ENCODE measurements at regions not wholly inside any gene's neighbourhood (a gene's known extent, or its start where the extent isn't known, plus 50 kb on each side); places are given as distances from the start of the nearest gene placed in this dataset.
"Not testable (repeated sequence)": the region's sequence is repeated elsewhere in the genome, so short reads cannot be mapped to it uniquely, and the experiment has no call there.

GRCh38 chr3:159390656-159391212, 588.9 kb downstream of the MFSD1 start:
- TF ChIP-seq CTCF (conservative IDR thresholded peaks at IDR 0.05 in 1 of 2, IDR thresholded peaks at IDR 0.05 in 1 of 2; ENCODE audit: low read depth in 1 of 2, low read length in 2 of 2) = no peak
- no peak for TF ChIP-seq EZH2 (IDR thresholded peaks at IDR 0.05; ENCODE audit: low read length, missing control alignments)
- H3K4me2 ChIP-seq (ENCODE audit: extremely low read depth, insufficient read depth, low read length) = no peak overlapping the region
- no peak for DNase-seq (ENCODE audit: low read depth in 2 of 2)

GRCh38 chr3:159397683-159398082, 591.0 kb upstream of the IL12A start:
- DNase-seq (ENCODE audit: low read depth in 2 of 2); H2AFZ ChIP-seq (ENCODE audit: low read length); H3K79me2 ChIP-seq (ENCODE audit: control insufficient read depth, insufficient read depth, low read length): not testable (repeated sequence)

More at GRCh38 chr3:159390656-159391212, 588.9 kb downstream of the MFSD1 start:
- H3K4me3 ChIP-seq (replicated peaks in 1 of 4; ENCODE audit: control extremely low read depth in 1 of 4, insufficient read depth in 1 of 4, low read depth in 3 of 4, low read length in 4 of 4) = no peak overlapping the region
- H3K79me2 ChIP-seq (ENCODE audit: control insufficient read depth, insufficient read depth, low read length) = no peaks in the 10 kb centered on the region
- no peaks in the 10 kb centered on the region for H3K36me3 ChIP-seq (ENCODE audit: control insufficient read depth, insufficient read depth, low read length)
- no peaks in the 10 kb centered on the region for H4K20me1 ChIP-seq (ENCODE audit: control insufficient read depth, extremely low read depth, insufficient read depth, low read length)
- H3K9ac ChIP-seq (ENCODE audit: insufficient read depth, low read length) = no peak overlapping the region
- H2AFZ ChIP-seq (ENCODE audit: low read length) = no peak overlapping the region
- H3K27me3 ChIP-seq (ENCODE audit: control insufficient read depth, insufficient read depth, low read length) = no peaks in the 10 kb centered on the region
- no peaks in the 10 kb centered on the region for H3K9me3 ChIP-seq (ENCODE audit: control insufficient read depth, insufficient read depth, low read depth, low read length)
- H3K4me1 ChIP-seq (ENCODE audit: control insufficient read depth, extremely low read depth, insufficient read depth, low read length) = no peaks in the 10 kb centered on the region
- H3K27ac ChIP-seq (ENCODE audit: insufficient read depth, low read length) = no peak overlapping the region

GRCh38 chr3:159401069-159401468, 587.6 kb upstream of the IL12A start:
- Histone ChIP-seq H2AFZ (ENCODE audit: low read length) (no peak overlapping the region), H3K4me1 (ENCODE audit: control insufficient read depth, extremely low read depth, insufficient read depth, low read length) (no peaks in the 10 kb centered on the region), H3K4me2 (ENCODE audit: extremely low read depth, insufficient read depth, low read length) (no peak overlapping the region), H3K79me2 (ENCODE audit: control insufficient read depth, insufficient read depth, low read length) (no peaks in the 10 kb centered on the region), H3K36me3 (ENCODE audit: control insufficient read depth, insufficient read depth, low read length) (no peaks in the 10 kb centered on the region), H4K20me1 (ENCODE audit: control insufficient read depth, extremely low read depth, insufficient read depth, low read length) (no peaks in the 10 kb centered on the region), H3K4me3 (replicated peaks in 1 of 4; ENCODE audit: control extremely low read depth in 1 of 4, insufficient read depth in 1 of 4, low read depth in 3 of 4, low read length in 4 of 4) (no peak overlapping the region), H3K9ac (ENCODE audit: insufficient read depth, low read length) (no peak overlapping the region), H3K9me3 (ENCODE audit: control insufficient read depth, insufficient read depth, low read depth, low read length) (no peaks in the 10 kb centered on the region), H3K27me3 (ENCODE audit: control insufficient read depth, insufficient read depth, low read length) (no peaks in the 10 kb centered on the region), H3K27ac (ENCODE audit: insufficient read depth, low read length) (no peak overlapping the region)
- no peak for DNase-seq (ENCODE audit: low read depth in 2 of 2)
- no peak for TF ChIP-seq CTCF (conservative IDR thresholded peaks at IDR 0.05 in 1 of 2, IDR thresholded peaks at IDR 0.05 in 1 of 2; ENCODE audit: low read depth in 1 of 2, low read length in 2 of 2)
- no peak for TF ChIP-seq EZH2 (IDR thresholded peaks at IDR 0.05; ENCODE audit: low read length, missing control alignments)

More at GRCh38 chr3:159397683-159398082, 591.0 kb upstream of the IL12A start:
- H4K20me1 ChIP-seq (ENCODE audit: control insufficient read depth, extremely low read depth, insufficient read depth, low read length); H3K4me1 ChIP-seq (ENCODE audit: control insufficient read depth, extremely low read depth, insufficient read depth, low read length); H3K4me2 ChIP-seq (ENCODE audit: extremely low read depth, insufficient read depth, low read length); H3K4me3 ChIP-seq (replicated peaks in 1 of 4; ENCODE audit: control extremely low read depth in 1 of 4, insufficient read depth in 1 of 4, low read depth in 3 of 4, low read length in 4 of 4); H3K36me3 ChIP-seq (ENCODE audit: control insufficient read depth, insufficient read depth, low read length); H3K27me3 ChIP-seq (ENCODE audit: control insufficient read depth, insufficient read depth, low read length); H3K9me3 ChIP-seq (ENCODE audit: control insufficient read depth, insufficient read depth, low read depth, low read length); H3K27ac ChIP-seq (ENCODE audit: insufficient read depth, low read length); H3K9ac ChIP-seq (ENCODE audit: insufficient read depth, low read length): not testable (repeated sequence)

GRCh38 chr3:159409711-159410110, 578.9 kb upstream of the IL12A start:
- not testable (repeated sequence) for H3K9me3 ChIP-seq (ENCODE audit: control insufficient read depth, insufficient read depth, low read depth, low read length); H3K4me2 ChIP-seq (ENCODE audit: extremely low read depth, insufficient read depth, low read length); H3K4me3 ChIP-seq (replicated peaks in 1 of 4; ENCODE audit: control extremely low read depth in 1 of 4, insufficient read depth in 1 of 4, low read depth in 3 of 4, low read length in 4 of 4); H3K9ac ChIP-seq (ENCODE audit: insufficient read depth, low read length); H2AFZ ChIP-seq (ENCODE audit: low read length); H3K27ac ChIP-seq (ENCODE audit: insufficient read depth, low read length); H4K20me1 ChIP-seq (ENCODE audit: control insufficient read depth, extremely low read depth, insufficient read depth, low read length); H3K4me1 ChIP-seq (ENCODE audit: control insufficient read depth, extremely low read depth, insufficient read depth, low read length); DNase-seq (ENCODE audit: low read depth in 2 of 2); H3K36me3 ChIP-seq (ENCODE audit: control insufficient read depth, insufficient read depth, low read length); H3K27me3 ChIP-seq (ENCODE audit: control insufficient read depth, insufficient read depth, low read length); H3K79me2 ChIP-seq (ENCODE audit: control insufficient read depth, insufficient read depth, low read length)
